HG03442 (cell line): ENCODE measurements at regions not wholly inside any gene's neighbourhood (a gene's known extent, or its start where the extent isn't known, plus 50 kb on each side); places are given as distances from the start of the nearest gene placed in this dataset.
"Not testable (repeated sequence)": the region's sequence is repeated elsewhere in the genome, so short reads cannot be mapped to it uniquely, and the experiment has no call there.

Experiments
- ATAC-seq: cut with Tn5 transposase; IDR thresholded peaks from one replicate; pipeline ENCODE4 v1.9.1; 2021; ENCODE audit warnings: mild to moderate bottlenecking, moderate library complexity; ENCODE audit not compliant: unreplicated experiment

- ATAC-seq, result no peak
These were observed 821.6 kb downstream of the DNAJB9 start for GRCh38 chr7:109391240-109391639.

- no peak for ATAC-seq
These were observed 832.4 kb downstream of the DNAJB9 start for GRCh38 chr7:109402107-109402506.

- ATAC-seq, result no peak
These were observed 838.1 kb downstream of the DNAJB9 start for GRCh38 chr7:109407756-109408155.

GRCh38 chr7:109437957-109438356 lies 868.3 kb downstream of the DNAJB9 start:
- no peak for ATAC-seq

- no peak for ATAC-seq
These were observed 880.1 kb downstream of the DNAJB9 start for GRCh38 chr7:109449760-109450159.

GRCh38 chr7:109456116-109456515 lies 886.4 kb downstream of the DNAJB9 start:
- ATAC-seq, result no peak

- no peak for ATAC-seq
These were observed 890.6 kb downstream of the DNAJB9 start for GRCh38 chr7:109460296-109460695.

GRCh38 chr7:109462171-109462570 lies 892.5 kb downstream of the DNAJB9 start:
- ATAC-seq, result no peak

GRCh38 chr7:109467729-109468128 lies 898.1 kb downstream of the DNAJB9 start:
- ATAC-seq, result not testable (repeated sequence)

- no peak for ATAC-seq
These were observed 903.5 kb downstream of the DNAJB9 start for GRCh38 chr7:109473172-109473571.

- ATAC-seq, result no peak
These were observed 906.7 kb downstream of the DNAJB9 start for GRCh38 chr7:109476409-109476808.

- ATAC-seq, result no peak
These were observed 909.7 kb downstream of the DNAJB9 start for GRCh38 chr7:109479388-109479787.

- not testable (repeated sequence) for ATAC-seq
These were observed 920.9 kb downstream of the DNAJB9 start for GRCh38 chr7:109490607-109491006.

- no peak for ATAC-seq
These were observed 927.4 kb downstream of the DNAJB9 start for GRCh38 chr7:109497053-109497452.

- ATAC-seq, result no peak
These were observed 928.5 kb downstream of the DNAJB9 start for GRCh38 chr7:109498131-109498530.

GRCh38 chr7:109503421-109503820 lies 933.7 kb downstream of the DNAJB9 start:
- no peak for ATAC-seq

- ATAC-seq, result no peak
These were observed 952.9 kb downstream of the DNAJB9 start for GRCh38 chr7:109522585-109522984.

- ATAC-seq, result no peak
These were observed 958.2 kb downstream of the DNAJB9 start for GRCh38 chr7:109527833-109528232.

- ATAC-seq, result no peak
These were observed 960.0 kb downstream of the DNAJB9 start for GRCh38 chr7:109529712-109530111.

- peak; percentile 60 for ATAC-seq
These were observed 962.8 kb downstream of the DNAJB9 start for GRCh38 chr7:109532262-109532992.

GRCh38 chr7:109545686-109546085 lies 976.0 kb downstream of the DNAJB9 start:
- no peak for ATAC-seq

- no peak for ATAC-seq
These were observed 980.0 kb downstream of the DNAJB9 start for GRCh38 chr7:109549471-109550193.
